NCI-H1417 (cell line): ENCODE measurements at regions not wholly inside any gene's neighbourhood (a gene's known extent, or its start where the extent isn't known, plus 50 kb on each side); places are given as distances from the start of the nearest gene placed in this dataset.
"Not testable (repeated sequence)": the region's sequence is repeated elsewhere in the genome, so short reads cannot be mapped to it uniquely, and the experiment has no call there.

ENCODE experiments used
- DNase-seq, 3 experiments: peaks; one replicate each; lab custom pipeline; 2025; lab: John Stamatoyannopoulos, UW

GRCh38 chr18:1133541-1133940 lies 228.9 kb downstream of the ADCYAP1 start:
- DNase-seq, result peak in 1 of 3 experiments; percentile 44

- DNase-seq, result no peak
Measured at GRCh38 chr18:1147730-1148129, 243.1 kb downstream of the ADCYAP1 start.

GRCh38 chr18:1149709-1150108 lies 245.0 kb downstream of the ADCYAP1 start:
- no peak for DNase-seq

- no peak for DNase-seq
Measured at GRCh38 chr18:1150344-1150743, 245.7 kb downstream of the ADCYAP1 start.

- not testable (repeated sequence) for DNase-seq
Measured at GRCh38 chr18:1152958-1153357, 248.3 kb downstream of the ADCYAP1 start.

GRCh38 chr18:1173593-1173992 lies 268.9 kb downstream of the ADCYAP1 start:
- no peak for DNase-seq

GRCh38 chr18:1177232-1177631 lies 272.6 kb downstream of the ADCYAP1 start:
- no peak for DNase-seq

GRCh38 chr18:1191341-1191740 lies 286.7 kb downstream of the ADCYAP1 start:
- DNase-seq, result no peak

GRCh38 chr18:1213126-1213525 lies 308.5 kb downstream of the ADCYAP1 start:
- DNase-seq, result no peak

GRCh38 chr18:1222880-1223279 lies 318.2 kb downstream of the ADCYAP1 start:
- no peak for DNase-seq

- DNase-seq, result no peak
Measured at GRCh38 chr18:1227025-1227424, 322.4 kb downstream of the ADCYAP1 start.

GRCh38 chr18:1229634-1230033 lies 325.0 kb downstream of the ADCYAP1 start:
- DNase-seq, result no peak

- DNase-seq, result no peak
Measured at GRCh38 chr18:1232867-1233266, 328.2 kb downstream of the ADCYAP1 start.

GRCh38 chr18:1240701-1241100 lies 336.0 kb downstream of the ADCYAP1 start:
- DNase-seq, result no peak

- no peak for DNase-seq
Measured at GRCh38 chr18:1244397-1245122, 339.9 kb downstream of the ADCYAP1 start.

GRCh38 chr18:1246827-1247226 lies 342.2 kb downstream of the ADCYAP1 start:
- DNase-seq, result no peak

- DNase-seq, result no peak
Measured at GRCh38 chr18:1252534-1252933, 347.9 kb downstream of the ADCYAP1 start.

GRCh38 chr18:1252936-1253335 lies 348.3 kb downstream of the ADCYAP1 start:
- DNase-seq, result no peak

GRCh38 chr18:1253827-1254226 lies 349.2 kb downstream of the ADCYAP1 start:
- no peak for DNase-seq

GRCh38 chr18:1261054-1261453 lies 356.4 kb downstream of the ADCYAP1 start:
- DNase-seq, result no peak

- no peak for DNase-seq
Measured at GRCh38 chr18:1267021-1267420, 362.4 kb downstream of the ADCYAP1 start.

- peak in 1 of 3 experiments; percentile 9 for DNase-seq
Measured at GRCh38 chr18:1270081-1270480, 365.4 kb downstream of the ADCYAP1 start.

GRCh38 chr18:1273469-1273868 lies 368.8 kb downstream of the ADCYAP1 start:
- DNase-seq, result no peak

- no peak for DNase-seq
Measured at GRCh38 chr18:1292167-1292566, 387.5 kb downstream of the ADCYAP1 start.
